ENCODE measurements at regions not wholly inside any gene's neighbourhood (a gene's known extent, or its start where the extent isn't known, plus 50 kb on each side); places are given as distances from the start of the nearest gene placed in this dataset.
"Not testable (repeated sequence)": the region's sequence is repeated elsewhere in the genome, so short reads cannot be mapped to it uniquely, and the experiment has no call there.

DNA sequence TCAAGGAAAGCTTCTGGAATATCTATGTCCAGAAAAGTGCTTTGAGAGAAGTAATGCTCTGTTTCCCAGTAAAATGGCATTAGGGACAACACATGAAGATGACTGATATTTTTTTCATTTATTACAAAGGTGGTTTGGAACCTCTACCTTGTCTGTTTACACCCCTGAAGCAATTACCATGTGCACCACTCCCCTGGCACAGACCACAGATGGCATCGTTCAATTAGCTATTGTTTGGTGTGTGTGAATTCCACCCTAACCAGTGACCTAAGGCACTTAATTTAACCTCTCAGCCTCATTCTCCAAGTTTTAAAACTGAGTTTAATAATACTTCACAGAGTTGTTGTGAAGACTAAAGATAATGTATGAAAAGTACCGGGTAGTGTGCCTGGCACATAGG, 127.6 kb upstream of the BMAL1 start:
- Histone ChIP-seq H3K27ac (ENCODE audit: low read depth, low read length, severe bottlenecking) (no peak overlapping the region), H3K4me3 (ENCODE audit: extremely low read depth, insufficient read depth, low read length, poor library complexity, severe bottlenecking) (no peak overlapping the region), H3K9me3 (ENCODE audit: control insufficient read depth, low read length) (no peaks in the 10 kb centered on the region), H3K36me3 (ENCODE audit: control insufficient read depth, insufficient read depth, low read length) (no peaks in the 10 kb centered on the region), H3K4me1 (ENCODE audit: control insufficient read depth, insufficient read depth, low read length, poor library complexity, severe bottlenecking) (no peaks in the 10 kb centered on the region)
- WGBS, 2 experiments (ENCODE audit: insufficient coverage in 2 of 2) = no CpG with 5 or more reads among the region's 2 CpGs

DNA sequence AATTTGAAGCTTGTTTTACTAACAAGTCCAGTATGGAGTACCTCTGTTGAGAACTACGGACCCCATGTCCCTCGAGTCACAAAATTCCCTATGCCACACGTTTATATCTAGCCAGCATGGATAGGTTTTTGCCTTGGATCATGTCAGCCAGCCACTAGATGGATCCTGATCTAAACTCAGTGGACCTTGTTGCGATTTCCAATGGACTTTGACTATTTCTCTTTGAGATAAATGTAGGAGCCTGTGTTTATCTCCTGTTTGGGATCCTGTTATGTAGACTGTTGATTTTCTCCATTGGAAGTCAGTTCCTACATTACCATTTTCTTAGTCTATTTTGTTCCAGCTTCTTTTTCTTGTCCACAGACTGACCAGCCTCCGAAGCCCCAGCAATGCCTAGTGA, 127.1 kb upstream of the BMAL1 start:
- no peaks in the 10 kb centered on the region for H3K9me3 ChIP-seq (ENCODE audit: control insufficient read depth, low read length)

DNA sequence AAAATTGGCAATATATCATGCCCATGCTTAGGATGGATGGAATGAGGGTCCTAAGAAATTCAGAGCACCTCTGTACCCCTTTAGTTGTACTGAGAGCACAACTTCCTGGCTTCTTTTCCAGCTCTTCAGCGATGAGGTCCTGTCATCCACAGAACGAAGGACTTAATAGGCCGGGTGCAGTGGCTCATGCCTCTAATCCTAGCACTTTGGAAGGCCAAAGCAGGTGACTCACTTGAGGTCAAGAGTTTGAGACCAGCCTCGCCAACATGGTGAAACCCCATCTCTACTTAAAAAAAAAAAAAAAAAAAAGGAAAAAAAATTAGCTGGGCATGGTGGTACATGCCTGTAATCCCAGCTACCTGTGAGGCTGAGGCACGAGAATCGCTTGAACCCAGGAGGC, 125.3 kb upstream of the BMAL1 start:
- no peak overlapping the region for H3K27ac ChIP-seq (ENCODE audit: low read depth, low read length, severe bottlenecking)
- H3K4me1 ChIP-seq (ENCODE audit: control insufficient read depth, insufficient read depth, low read length, poor library complexity, severe bottlenecking) = no peaks in the 10 kb centered on the region
- H3K9me3 ChIP-seq (ENCODE audit: control insufficient read depth, low read length) = peaks cover 3% of the 10 kb centered on the region
- no peaks in the 10 kb centered on the region for H3K36me3 ChIP-seq (ENCODE audit: control insufficient read depth, insufficient read depth, low read length)
- 82% methylated on average over 5 of the region's 6 CpGs; no CpG with 5 or more reads in 1 of the 2 experiments for WGBS, 2 experiments (ENCODE audit: insufficient coverage in 2 of 2)
- no peak overlapping the region for H3K4me3 ChIP-seq (ENCODE audit: extremely low read depth, insufficient read depth, low read length, poor library complexity, severe bottlenecking)

More for the DNA sequence above, 127.1 kb upstream of the BMAL1 start:
- 87 to 92% methylated on average over 4 of the region's 5 CpGs for WGBS, 2 experiments (ENCODE audit: insufficient coverage in 2 of 2)
- Histone ChIP-seq H3K36me3 (ENCODE audit: control insufficient read depth, insufficient read depth, low read length) (no peaks in the 10 kb centered on the region), H3K4me1 (ENCODE audit: control insufficient read depth, insufficient read depth, low read length, poor library complexity, severe bottlenecking) (no peaks in the 10 kb centered on the region), H3K27ac (ENCODE audit: low read depth, low read length, severe bottlenecking) (no peak overlapping the region), H3K4me3 (ENCODE audit: extremely low read depth, insufficient read depth, low read length, poor library complexity, severe bottlenecking) (no peak overlapping the region)

DNA sequence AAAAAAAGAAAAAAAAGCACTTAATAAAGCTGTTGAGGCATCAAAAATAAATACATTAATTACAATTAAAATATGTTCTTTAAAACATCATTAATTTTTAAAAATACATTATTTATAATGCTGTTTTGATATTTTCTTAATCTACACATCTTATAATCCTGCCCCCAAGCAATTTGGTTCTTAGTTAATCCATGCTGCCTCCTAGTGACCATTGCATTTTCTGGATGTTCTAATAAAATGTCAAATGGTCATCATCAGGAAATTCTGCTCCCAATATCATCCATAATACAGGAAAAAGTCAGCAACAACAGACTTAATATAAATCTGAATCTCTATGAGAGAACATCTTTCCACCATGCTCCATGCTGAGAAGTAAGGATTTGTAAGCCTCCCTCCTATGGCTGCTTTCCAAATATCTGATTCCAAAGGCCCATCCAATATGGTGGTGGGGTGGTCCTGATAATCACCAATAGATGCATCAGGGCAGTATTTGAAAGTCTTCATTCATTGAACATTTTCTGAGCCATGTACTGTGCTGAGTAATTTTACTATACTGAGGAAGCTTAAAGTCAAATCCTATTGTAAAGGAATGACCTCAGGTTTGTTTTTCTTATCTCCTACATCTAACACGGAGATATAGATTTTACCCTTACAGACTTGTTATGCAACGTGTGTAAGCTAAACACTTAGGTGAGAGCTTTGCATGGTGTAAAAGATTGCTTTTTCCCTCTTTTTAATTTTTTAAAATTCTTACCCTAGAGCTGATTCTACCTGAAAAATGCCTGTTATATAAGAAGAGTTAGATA, 124.7 kb upstream of the BMAL1 start:
- H3K27ac ChIP-seq (ENCODE audit: low read depth, low read length, severe bottlenecking) = no peak overlapping the region
- H3K36me3 ChIP-seq (ENCODE audit: control insufficient read depth, insufficient read depth, low read length) = no peaks in the 10 kb centered on the region
- H3K9me3 ChIP-seq (ENCODE audit: control insufficient read depth, low read length) = peaks cover 3% of the 10 kb centered on the region
- no peak overlapping the region for H3K4me3 ChIP-seq (ENCODE audit: extremely low read depth, insufficient read depth, low read length, poor library complexity, severe bottlenecking)
- WGBS, 2 experiments (ENCODE audit: insufficient coverage in 2 of 2) = no CpG with 5 or more reads among the region's 2 CpGs
- H3K4me1 ChIP-seq (ENCODE audit: control insufficient read depth, insufficient read depth, low read length, poor library complexity, severe bottlenecking) = no peaks in the 10 kb centered on the region

DNA sequence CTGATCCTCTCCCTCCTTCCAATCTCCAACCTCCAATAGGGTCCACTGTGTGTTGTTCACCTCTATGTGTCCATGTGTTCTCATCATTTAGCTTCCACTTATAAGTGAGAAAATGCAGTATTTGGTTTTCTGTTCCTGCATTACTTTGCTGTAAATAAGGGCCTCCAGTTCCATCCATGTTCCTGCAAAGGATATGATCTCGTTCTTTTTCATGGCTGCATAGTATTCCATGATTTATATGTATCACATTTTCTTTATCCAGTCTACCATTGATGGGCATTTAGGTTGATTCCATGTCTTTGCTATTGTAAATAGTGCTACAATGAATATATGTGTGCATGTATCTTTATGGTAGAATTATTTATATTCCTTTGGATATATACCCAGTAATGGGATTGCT, 123.2 kb upstream of the BMAL1 start:
- WGBS, 2 experiments (ENCODE audit: insufficient coverage in 2 of 2) = no CpG with 5 or more reads among the region's 1 CpG
- H3K4me3 ChIP-seq (ENCODE audit: extremely low read depth, insufficient read depth, low read length, poor library complexity, severe bottlenecking) = not testable (repeated sequence)

DNA sequence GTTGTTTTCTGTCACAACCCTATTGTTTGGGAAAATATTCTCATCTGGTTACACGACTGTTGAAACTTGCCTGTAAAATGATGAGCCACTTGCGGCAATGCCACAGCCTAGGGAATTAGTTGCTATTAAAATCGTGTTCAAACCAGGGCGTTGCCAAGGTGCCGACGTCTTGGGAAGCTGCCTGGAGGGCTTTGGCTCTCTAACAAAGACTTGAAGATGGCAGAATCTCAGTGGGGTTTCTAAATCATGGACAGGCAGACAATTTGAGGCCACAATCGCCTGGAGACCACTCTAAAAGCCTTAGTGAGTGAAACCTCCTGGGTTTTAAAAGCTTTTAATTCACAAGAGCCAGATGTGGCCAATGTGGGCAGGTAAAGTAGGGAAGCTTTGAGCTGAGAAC, 117.2 kb upstream of the BMAL1 start:
- WGBS, 2 experiments (ENCODE audit: insufficient coverage in 2 of 2) = 70 to 75% methylated on average over 7 of the region's 7 CpGs
- Histone ChIP-seq H3K36me3 (ENCODE audit: control insufficient read depth, insufficient read depth, low read length) (no peaks in the 10 kb centered on the region), H3K4me1 (ENCODE audit: control insufficient read depth, insufficient read depth, low read length, poor library complexity, severe bottlenecking) (no peaks in the 10 kb centered on the region), H3K9me3 (ENCODE audit: control insufficient read depth, low read length) (peaks cover 3% of the 10 kb centered on the region), H3K27ac (ENCODE audit: low read depth, low read length, severe bottlenecking) (no peak overlapping the region), H3K4me3 (ENCODE audit: extremely low read depth, insufficient read depth, low read length, poor library complexity, severe bottlenecking) (no peak overlapping the region)

More for the DNA sequence above, 123.2 kb upstream of the BMAL1 start:
- not testable (repeated sequence) for H3K9me3 ChIP-seq (ENCODE audit: control insufficient read depth, low read length); H3K27ac ChIP-seq (ENCODE audit: low read depth, low read length, severe bottlenecking); H3K36me3 ChIP-seq (ENCODE audit: control insufficient read depth, insufficient read depth, low read length); H3K4me1 ChIP-seq (ENCODE audit: control insufficient read depth, insufficient read depth, low read length, poor library complexity, severe bottlenecking)

DNA sequence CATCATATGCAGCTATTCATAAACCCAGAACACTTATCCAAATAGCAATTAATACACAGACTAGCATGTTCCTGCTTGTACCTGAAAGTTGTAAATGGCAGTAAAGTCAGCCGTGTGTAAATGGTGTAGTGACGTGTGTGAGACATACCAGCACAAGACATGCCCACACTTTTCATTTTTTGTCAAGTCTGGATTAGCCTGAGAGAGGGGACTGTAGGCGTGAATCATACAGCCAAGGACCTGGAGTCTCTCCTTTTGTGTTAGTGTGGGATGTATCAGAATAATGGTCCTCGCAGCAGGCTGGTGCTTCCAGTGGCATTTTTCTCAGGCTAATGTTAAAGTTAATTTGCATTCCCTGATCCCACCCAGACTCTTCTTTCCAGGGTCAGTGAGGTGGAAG, 116.8 kb upstream of the BMAL1 start:
- no peak overlapping the region for H3K4me3 ChIP-seq (ENCODE audit: extremely low read depth, insufficient read depth, low read length, poor library complexity, severe bottlenecking)
- WGBS, 2 experiments (ENCODE audit: insufficient coverage in 2 of 2) = 100% methylated on average over 1 of the region's 4 CpGs; no CpG with 5 or more reads in 1 of the 2 experiments
- no peak overlapping the region for H3K27ac ChIP-seq (ENCODE audit: low read depth, low read length, severe bottlenecking)
- H3K4me1 ChIP-seq (ENCODE audit: control insufficient read depth, insufficient read depth, low read length, poor library complexity, severe bottlenecking) = no peaks in the 10 kb centered on the region
- no peaks in the 10 kb centered on the region for H3K36me3 ChIP-seq (ENCODE audit: control insufficient read depth, insufficient read depth, low read length)
- H3K9me3 ChIP-seq (ENCODE audit: control insufficient read depth, low read length) = peaks cover under 1% of the 10 kb centered on the region

DNA sequence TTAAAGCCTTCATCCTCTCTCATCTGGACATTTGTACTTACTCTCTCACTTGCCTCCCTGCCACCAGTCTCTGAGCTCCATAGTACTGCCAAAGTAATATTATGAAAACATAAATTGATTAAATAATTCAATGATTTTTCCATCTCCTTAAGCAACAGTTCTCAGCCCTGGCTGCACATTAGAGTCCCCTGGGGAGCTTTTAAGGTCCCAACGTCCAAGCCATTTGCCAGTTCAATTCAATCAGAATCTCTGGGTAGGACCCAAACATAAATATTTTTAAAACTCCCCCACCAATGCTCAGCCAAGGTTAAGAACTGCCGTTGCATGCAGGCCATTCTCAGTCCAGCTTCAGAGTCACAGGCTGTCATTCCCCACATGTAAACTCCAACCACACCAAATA, 114.4 kb upstream of the BMAL1 start:
- no peaks in the 10 kb centered on the region for H3K36me3 ChIP-seq (ENCODE audit: control insufficient read depth, insufficient read depth, low read length)
- WGBS, 2 experiments (ENCODE audit: insufficient coverage in 2 of 2) = 94% methylated on average over 1 to 2 of the region's 2 CpGs
- H3K4me1 ChIP-seq (ENCODE audit: control insufficient read depth, insufficient read depth, low read length, poor library complexity, severe bottlenecking) = no peaks in the 10 kb centered on the region
- no peak overlapping the region for H3K27ac ChIP-seq (ENCODE audit: low read depth, low read length, severe bottlenecking)
- no peaks in the 10 kb centered on the region for H3K9me3 ChIP-seq (ENCODE audit: control insufficient read depth, low read length)
- no peak overlapping the region for H3K4me3 ChIP-seq (ENCODE audit: extremely low read depth, insufficient read depth, low read length, poor library complexity, severe bottlenecking)

DNA sequence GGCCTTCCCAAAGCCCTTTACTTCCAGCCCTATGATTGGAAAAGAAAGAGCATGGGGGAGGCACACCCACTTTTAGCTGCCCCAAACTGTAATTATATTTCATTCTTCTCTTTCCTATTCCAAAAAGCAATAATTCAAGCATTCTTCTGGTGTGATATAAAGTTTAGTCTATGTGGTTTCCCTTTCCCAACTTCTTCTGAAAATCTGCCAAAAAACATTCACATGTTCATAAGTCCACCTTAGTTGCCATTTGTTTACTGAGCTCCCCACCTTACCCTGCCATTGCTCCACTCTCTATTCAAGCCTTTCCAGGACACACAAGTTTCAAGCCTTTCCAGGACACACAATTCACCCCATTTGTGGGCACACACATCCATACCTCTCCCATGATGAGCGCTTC, 111.6 kb upstream of the BMAL1 start:
- Histone ChIP-seq H3K9me3 (ENCODE audit: control insufficient read depth, low read length) (no peaks in the 10 kb centered on the region), H3K4me1 (ENCODE audit: control insufficient read depth, insufficient read depth, low read length, poor library complexity, severe bottlenecking) (no peaks in the 10 kb centered on the region), H3K36me3 (ENCODE audit: control insufficient read depth, insufficient read depth, low read length) (no peaks in the 10 kb centered on the region), H3K4me3 (ENCODE audit: extremely low read depth, insufficient read depth, low read length, poor library complexity, severe bottlenecking) (no peak overlapping the region), H3K27ac (ENCODE audit: low read depth, low read length, severe bottlenecking) (no peak overlapping the region)
- 86 to 100% methylated on average over 1 of the region's 1 CpG for WGBS, 2 experiments (ENCODE audit: insufficient coverage in 2 of 2)

DNA sequence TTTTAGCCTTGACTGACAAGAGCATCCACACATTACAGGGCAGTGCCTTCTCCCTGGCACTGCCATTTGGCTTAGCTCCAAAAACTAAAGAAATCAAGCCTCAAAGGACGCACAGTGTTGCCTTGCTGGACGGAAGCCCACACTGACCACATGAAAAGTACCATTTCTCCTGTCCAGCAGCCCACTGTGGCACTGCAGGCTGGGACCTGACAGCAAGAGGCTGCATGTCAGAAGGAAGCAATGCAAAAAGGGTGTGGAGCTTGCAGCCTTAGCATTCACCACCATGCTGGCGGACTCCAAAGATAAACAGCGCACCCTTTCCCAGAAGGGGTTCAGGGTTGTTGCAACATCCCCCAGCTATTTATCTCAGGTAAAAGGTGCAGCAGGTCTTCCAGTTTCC, 109.3 kb upstream of the BMAL1 start:
- no peaks in the 10 kb centered on the region for H3K4me1 ChIP-seq (ENCODE audit: control insufficient read depth, insufficient read depth, low read length, poor library complexity, severe bottlenecking)
- no peaks in the 10 kb centered on the region for H3K36me3 ChIP-seq (ENCODE audit: control insufficient read depth, insufficient read depth, low read length)
- WGBS, 2 experiments (ENCODE audit: insufficient coverage in 2 of 2) = 80 to 97% methylated on average over 1 to 2 of the region's 4 CpGs
- H3K27ac ChIP-seq (ENCODE audit: low read depth, low read length, severe bottlenecking) = no peak overlapping the region
- H3K9me3 ChIP-seq (ENCODE audit: control insufficient read depth, low read length) = no peaks in the 10 kb centered on the region
- H3K4me3 ChIP-seq (ENCODE audit: extremely low read depth, insufficient read depth, low read length, poor library complexity, severe bottlenecking) = no peak overlapping the region

DNA sequence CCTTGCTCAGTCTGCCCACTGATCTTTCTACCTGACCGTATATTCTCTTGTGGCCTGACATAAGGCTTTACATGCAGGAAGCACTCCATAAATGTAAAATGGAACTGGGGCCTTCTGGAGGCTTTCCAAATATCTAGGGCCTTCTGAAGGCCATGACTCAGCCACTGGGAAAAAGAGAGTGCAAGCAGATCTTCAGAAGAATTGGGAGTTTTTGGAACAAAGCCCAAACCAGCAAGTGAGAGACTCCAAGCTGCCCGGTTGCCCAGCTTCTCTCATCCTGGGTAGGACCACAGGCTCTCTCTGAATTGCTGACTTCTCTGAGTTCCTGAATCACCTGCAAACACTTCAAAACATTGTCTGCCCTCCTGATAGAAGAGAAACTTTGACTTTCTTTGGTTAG, 107.9 kb upstream of the BMAL1 start:
- Histone ChIP-seq H3K9me3 (ENCODE audit: control insufficient read depth, low read length) (no peaks in the 10 kb centered on the region), H3K4me1 (ENCODE audit: control insufficient read depth, insufficient read depth, low read length, poor library complexity, severe bottlenecking) (no peaks in the 10 kb centered on the region), H3K36me3 (ENCODE audit: control insufficient read depth, insufficient read depth, low read length) (no peaks in the 10 kb centered on the region), H3K27ac (ENCODE audit: low read depth, low read length, severe bottlenecking) (no peak overlapping the region), H3K4me3 (ENCODE audit: extremely low read depth, insufficient read depth, low read length, poor library complexity, severe bottlenecking) (no peak overlapping the region)
- WGBS, 2 experiments (ENCODE audit: insufficient coverage in 2 of 2) = 79 to 92% methylated on average over 1 to 2 of the region's 2 CpGs
